ENCODE measurements at regions not wholly inside any gene's neighbourhood (a gene's known extent, or its start where the extent isn't known, plus 50 kb on each side); places are given as distances from the start of the nearest gene placed in this dataset.
"Not testable (repeated sequence)": the region's sequence is repeated elsewhere in the genome, so short reads cannot be mapped to it uniquely, and the experiment has no call there.

GRCh38 chr9:106478727-106479126 is 384.2 kb upstream of the ZNF462 start:
- no peaks in the 10 kb centered on the region for H4K20me1 ChIP-seq (ENCODE audit: insufficient read depth, low read depth, low read length)
- no peak overlapping the region for H3K4me2 ChIP-seq (ENCODE audit: low read depth, low read length, poor library complexity, severe bottlenecking)
- no peaks in the 10 kb centered on the region for H3K27me3 ChIP-seq (ENCODE audit: low read length)
- no peaks in the 10 kb centered on the region for H3K79me2 ChIP-seq (ENCODE audit: low read length)
- H3K9me3 ChIP-seq (ENCODE audit: low read length) = no peaks in the 10 kb centered on the region
- H3K4me3 ChIP-seq (ENCODE audit: low read length) = no peak overlapping the region
- H3K9me2 ChIP-seq (replicated peaks; ENCODE audit: insufficient read depth, low read length) = no peaks in the 10 kb centered on the region
- H3K9ac ChIP-seq (ENCODE audit: low read length) = no peak overlapping the region
- H2AFZ ChIP-seq (ENCODE audit: low read length) = no peak overlapping the region
- H3K4me1 ChIP-seq (ENCODE audit: low read length) = no peaks in the 10 kb centered on the region
- DNase-seq = no peak
- no peaks in the 10 kb centered on the region for H3K36me3 ChIP-seq (ENCODE audit: insufficient read depth, low read length)
- no peak overlapping the region for H3K27ac ChIP-seq (ENCODE audit: low read length)

- Histone ChIP-seq H2AFZ (ENCODE audit: low read length) (no peak overlapping the region), H3K27me3 (ENCODE audit: low read length) (no peaks in the 10 kb centered on the region), H3K4me3 (ENCODE audit: low read length) (no peak overlapping the region), H3K4me1 (ENCODE audit: low read length) (no peaks in the 10 kb centered on the region), H3K9ac (ENCODE audit: low read length) (no peak overlapping the region), H4K20me1 (ENCODE audit: insufficient read depth, low read depth, low read length) (no peaks in the 10 kb centered on the region), H3K9me3 (ENCODE audit: low read length) (no peaks in the 10 kb centered on the region), H3K4me2 (ENCODE audit: low read depth, low read length, poor library complexity, severe bottlenecking) (no peak overlapping the region), H3K36me3 (ENCODE audit: insufficient read depth, low read length) (no peaks in the 10 kb centered on the region), H3K79me2 (ENCODE audit: low read length) (no peaks in the 10 kb centered on the region), H3K9me2 (replicated peaks; ENCODE audit: insufficient read depth, low read length) (no peaks in the 10 kb centered on the region), H3K27ac (ENCODE audit: low read length) (no peak overlapping the region)
- DNase-seq = no peak
Measured at GRCh38 chr9:106479679-106480078, 383.3 kb upstream of the ZNF462 start.

DNA sequence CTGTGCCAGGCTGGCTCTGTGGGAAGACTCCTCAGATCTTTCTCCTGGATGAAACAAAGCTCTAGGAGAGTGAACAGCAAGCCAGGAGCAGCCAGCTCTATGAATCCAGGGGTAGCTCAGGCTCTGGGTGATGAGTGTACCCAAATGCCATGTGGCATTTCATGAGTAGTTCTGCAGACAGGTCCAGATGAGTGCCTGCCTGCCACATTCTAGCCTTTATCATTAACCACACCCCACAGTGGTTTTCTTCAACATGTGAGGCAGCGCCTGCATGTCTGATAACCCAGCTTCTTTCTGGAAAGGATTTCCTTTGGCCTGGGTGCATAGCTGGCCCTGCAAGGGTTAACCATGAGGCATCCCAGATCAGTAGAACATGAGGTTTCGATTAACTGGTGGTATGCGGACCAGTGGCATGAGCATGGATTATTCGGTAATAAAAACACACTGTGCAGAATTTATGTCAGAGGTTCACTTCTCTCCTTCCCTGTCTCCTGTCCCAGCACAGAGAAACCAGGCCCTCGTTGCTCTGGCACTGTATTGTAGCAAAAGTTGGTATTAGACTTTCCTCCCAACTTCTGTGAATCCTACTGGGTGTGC is 381.9 kb upstream of the ZNF462 start:
- no peak overlapping the region for H3K4me3 ChIP-seq (ENCODE audit: low read length)
- no peaks in the 10 kb centered on the region for H4K20me1 ChIP-seq (ENCODE audit: insufficient read depth, low read depth, low read length)

GRCh38 chr9:106482733-106483132 is 380.2 kb upstream of the ZNF462 start:
- Histone ChIP-seq H3K27me3 (ENCODE audit: low read length) (no peaks in the 10 kb centered on the region), H3K27ac (ENCODE audit: low read length) (no peak overlapping the region), H3K79me2 (ENCODE audit: low read length) (no peaks in the 10 kb centered on the region), H3K36me3 (ENCODE audit: insufficient read depth, low read length) (no peaks in the 10 kb centered on the region), H3K4me1 (ENCODE audit: low read length) (no peaks in the 10 kb centered on the region), H3K4me3 (ENCODE audit: low read length) (no peak overlapping the region), H3K4me2 (ENCODE audit: low read depth, low read length, poor library complexity, severe bottlenecking) (no peak overlapping the region), H3K9ac (ENCODE audit: low read length) (no peak overlapping the region), H3K9me2 (replicated peaks; ENCODE audit: insufficient read depth, low read length) (no peaks in the 10 kb centered on the region), H2AFZ (ENCODE audit: low read length) (no peak overlapping the region), H3K9me3 (ENCODE audit: low read length) (no peaks in the 10 kb centered on the region), H4K20me1 (ENCODE audit: insufficient read depth, low read depth, low read length) (no peaks in the 10 kb centered on the region)
- no peak for DNase-seq

More for the DNA sequence above, 381.9 kb upstream of the ZNF462 start:
- Histone ChIP-seq H2AFZ (ENCODE audit: low read length) (no peak overlapping the region), H3K9ac (ENCODE audit: low read length) (no peak overlapping the region), H3K27me3 (ENCODE audit: low read length) (no peaks in the 10 kb centered on the region), H3K9me3 (ENCODE audit: low read length) (no peaks in the 10 kb centered on the region), H3K36me3 (ENCODE audit: insufficient read depth, low read length) (no peaks in the 10 kb centered on the region), H3K4me1 (ENCODE audit: low read length) (no peaks in the 10 kb centered on the region), H3K4me2 (ENCODE audit: low read depth, low read length, poor library complexity, severe bottlenecking) (no peak overlapping the region), H3K79me2 (ENCODE audit: low read length) (no peaks in the 10 kb centered on the region), H3K27ac (ENCODE audit: low read length) (no peak overlapping the region), H3K9me2 (replicated peaks; ENCODE audit: insufficient read depth, low read length) (no peaks in the 10 kb centered on the region)
- no peak for DNase-seq

- H3K9ac ChIP-seq (ENCODE audit: low read length) = no peak overlapping the region
- no peak for DNase-seq
- H3K4me3 ChIP-seq (ENCODE audit: low read length) = no peak overlapping the region
- no peaks in the 10 kb centered on the region for H3K27me3 ChIP-seq (ENCODE audit: low read length)
- no peak overlapping the region for H2AFZ ChIP-seq (ENCODE audit: low read length)
- H3K79me2 ChIP-seq (ENCODE audit: low read length) = no peaks in the 10 kb centered on the region
- no peaks in the 10 kb centered on the region for H3K9me3 ChIP-seq (ENCODE audit: low read length)
- no peaks in the 10 kb centered on the region for H3K36me3 ChIP-seq (ENCODE audit: insufficient read depth, low read length)
- no peaks in the 10 kb centered on the region for H3K9me2 ChIP-seq (replicated peaks; ENCODE audit: insufficient read depth, low read length)
- no peaks in the 10 kb centered on the region for H4K20me1 ChIP-seq (ENCODE audit: insufficient read depth, low read depth, low read length)
- no peaks in the 10 kb centered on the region for H3K4me1 ChIP-seq (ENCODE audit: low read length)
- no peak overlapping the region for H3K27ac ChIP-seq (ENCODE audit: low read length)
- H3K4me2 ChIP-seq (ENCODE audit: low read depth, low read length, poor library complexity, severe bottlenecking) = no peak overlapping the region
Measured at GRCh38 chr9:106486685-106487084, 376.3 kb upstream of the ZNF462 start.

DNA sequence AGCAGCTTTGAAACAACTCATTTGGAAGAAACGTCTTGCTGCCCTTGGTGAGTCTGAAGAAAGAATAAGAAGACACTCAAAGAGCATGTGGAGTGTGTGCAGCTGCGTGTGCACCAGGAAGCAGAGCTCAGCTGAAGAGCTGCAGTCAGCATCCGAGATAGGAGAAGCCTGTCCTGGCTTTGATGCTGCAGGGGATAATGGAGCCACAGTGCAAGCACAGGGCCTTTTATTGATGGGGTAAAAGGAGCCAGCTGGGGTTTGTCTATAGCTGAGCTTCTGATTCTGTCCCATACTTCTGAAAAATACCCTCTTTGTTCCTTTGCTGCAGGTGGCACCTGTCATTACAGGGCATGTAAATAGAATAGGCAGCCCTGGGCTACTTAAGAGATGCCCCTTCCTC is 375.7 kb upstream of the ZNF462 start:
- no peak for DNase-seq
- Histone ChIP-seq H3K27ac (ENCODE audit: low read length) (no peak overlapping the region), H3K9ac (ENCODE audit: low read length) (no peak overlapping the region), H3K27me3 (ENCODE audit: low read length) (no peaks in the 10 kb centered on the region), H3K4me3 (ENCODE audit: low read length) (no peak overlapping the region), H3K4me2 (ENCODE audit: low read depth, low read length, poor library complexity, severe bottlenecking) (no peak overlapping the region), H3K36me3 (ENCODE audit: insufficient read depth, low read length) (no peaks in the 10 kb centered on the region), H3K79me2 (ENCODE audit: low read length) (no peaks in the 10 kb centered on the region), H4K20me1 (ENCODE audit: insufficient read depth, low read depth, low read length) (no peaks in the 10 kb centered on the region), H3K9me3 (ENCODE audit: low read length) (no peaks in the 10 kb centered on the region), H2AFZ (ENCODE audit: low read length) (no peak overlapping the region), H3K4me1 (ENCODE audit: low read length) (no peaks in the 10 kb centered on the region), H3K9me2 (replicated peaks; ENCODE audit: insufficient read depth, low read length) (no peaks in the 10 kb centered on the region)

DNA sequence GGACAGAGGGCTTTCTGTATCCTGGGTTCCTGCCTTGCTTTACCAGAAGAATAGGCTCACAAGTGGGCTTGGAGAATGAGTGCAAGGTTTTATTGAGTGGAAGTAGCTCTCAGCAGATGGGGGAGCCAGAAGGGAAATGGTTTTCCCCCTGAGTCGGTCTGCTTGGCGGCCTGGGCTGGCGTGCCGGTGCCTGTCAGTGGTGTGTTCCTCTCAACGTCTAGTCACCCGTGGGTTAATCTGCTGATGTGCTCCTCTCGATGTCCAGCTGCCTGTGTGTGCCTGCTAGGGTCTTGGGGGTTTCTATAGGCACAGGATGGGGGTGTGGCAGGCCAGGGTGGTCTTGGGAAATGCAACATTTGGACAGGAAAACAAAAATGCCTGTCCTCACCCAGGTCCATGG is 370.8 kb upstream of the ZNF462 start:
- H3K9me2 ChIP-seq (replicated peaks; ENCODE audit: insufficient read depth, low read length); H3K36me3 ChIP-seq (ENCODE audit: insufficient read depth, low read length); H3K79me2 ChIP-seq (ENCODE audit: low read length); H3K27ac ChIP-seq (ENCODE audit: low read length); H3K9ac ChIP-seq (ENCODE audit: low read length); H3K4me1 ChIP-seq (ENCODE audit: low read length); H3K27me3 ChIP-seq (ENCODE audit: low read length); H2AFZ ChIP-seq (ENCODE audit: low read length); H3K4me3 ChIP-seq (ENCODE audit: low read length); DNase-seq; H3K4me2 ChIP-seq (ENCODE audit: low read depth, low read length, poor library complexity, severe bottlenecking); H3K9me3 ChIP-seq (ENCODE audit: low read length); H4K20me1 ChIP-seq (ENCODE audit: insufficient read depth, low read depth, low read length): not testable (repeated sequence)

DNA sequence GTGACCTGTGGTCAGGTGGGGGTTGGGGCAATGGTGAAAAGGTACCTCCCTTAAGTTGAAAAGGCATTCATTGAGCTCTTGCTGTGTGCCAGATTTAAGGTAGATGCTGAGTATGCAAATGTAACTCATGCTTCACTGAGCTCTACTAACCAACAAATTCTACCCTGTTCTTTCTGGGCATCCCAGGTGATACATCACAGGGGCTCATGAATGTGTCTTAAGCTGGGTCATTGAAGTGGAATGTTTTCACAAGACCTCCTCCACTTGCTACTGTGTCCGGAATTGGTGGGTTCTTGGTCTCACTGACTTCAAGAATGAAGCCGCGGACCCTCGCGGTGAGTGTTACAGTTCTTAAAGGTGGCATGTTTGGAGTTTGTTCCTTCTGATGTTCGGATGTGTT is 362.8 kb upstream of the ZNF462 start:
- H3K4me3 ChIP-seq (ENCODE audit: low read length) = no peak overlapping the region
- H3K4me2 ChIP-seq (ENCODE audit: low read depth, low read length, poor library complexity, severe bottlenecking) = no peak overlapping the region
- no peaks in the 10 kb centered on the region for H3K9me3 ChIP-seq (ENCODE audit: low read length)
- H3K36me3 ChIP-seq (ENCODE audit: insufficient read depth, low read length) = no peaks in the 10 kb centered on the region
- no peak for DNase-seq
- no peak overlapping the region for H3K9ac ChIP-seq (ENCODE audit: low read length)
- H2AFZ ChIP-seq (ENCODE audit: low read length) = no peak overlapping the region
- H3K9me2 ChIP-seq (replicated peaks; ENCODE audit: insufficient read depth, low read length) = no peaks in the 10 kb centered on the region
- H3K27ac ChIP-seq (ENCODE audit: low read length) = no peak overlapping the region
- H3K79me2 ChIP-seq (ENCODE audit: low read length) = no peaks in the 10 kb centered on the region
- no peaks in the 10 kb centered on the region for H3K4me1 ChIP-seq (ENCODE audit: low read length)
- H3K27me3 ChIP-seq (ENCODE audit: low read length) = no peaks in the 10 kb centered on the region
- no peaks in the 10 kb centered on the region for H4K20me1 ChIP-seq (ENCODE audit: insufficient read depth, low read depth, low read length)

- not testable (repeated sequence) for DNase-seq; H4K20me1 ChIP-seq (ENCODE audit: insufficient read depth, low read depth, low read length); H3K9me2 ChIP-seq (replicated peaks; ENCODE audit: insufficient read depth, low read length); H3K9ac ChIP-seq (ENCODE audit: low read length); H2AFZ ChIP-seq (ENCODE audit: low read length); H3K36me3 ChIP-seq (ENCODE audit: insufficient read depth, low read length); H3K27me3 ChIP-seq (ENCODE audit: low read length); H3K79me2 ChIP-seq (ENCODE audit: low read length); H3K4me2 ChIP-seq (ENCODE audit: low read depth, low read length, poor library complexity, severe bottlenecking); H3K27ac ChIP-seq (ENCODE audit: low read length); H3K9me3 ChIP-seq (ENCODE audit: low read length); H3K4me1 ChIP-seq (ENCODE audit: low read length); H3K4me3 ChIP-seq (ENCODE audit: low read length)
Measured at GRCh38 chr9:106501210-106501609, 361.8 kb upstream of the ZNF462 start.

Data from Karpas-422 (cell line).